Tibial nerve (tissue), 4 donors: ENCODE measurements at regions not wholly inside any gene's neighbourhood (a gene's known extent, or its start where the extent isn't known, plus 50 kb on each side); places are given as distances from the start of the nearest gene placed in this dataset.
"Not testable (repeated sequence)": the region's sequence is repeated elsewhere in the genome, so short reads cannot be mapped to it uniquely, and the experiment has no call there.

Experiments used
- DNase-seq, 2 donors: peaks; one replicate each; pipeline ENCODE4 v3.0.0-alpha.2; 2019; ENCODE audit warnings: low spot score in 2 of 2
- H3K27ac ChIP-seq, 4 donors: fragments of 200-600 bp; sonication (generic) in 3 of 4; one replicate each; pipeline ENCODE4 v1.5.1; 2017 to 2019; ENCODE audit warnings: mild to moderate bottlenecking in 1 of 4
- H3K27me3 ChIP-seq, 2 donors: fragments of 200-600 bp; sonication (generic) in 1 of 2; one replicate each; pipeline versions ENCODE4 v1.5.1 to v1.6.0; 2017 to 2019
- H3K36me3 ChIP-seq, 3 donors: fragments of 200-600 bp; sonication (generic); one replicate each; pipeline ENCODE4 v1.5.1; 2018 to 2019
- H3K4me1 ChIP-seq, 4 donors: fragments of 200-600 bp; sonication (generic) in 3 of 4; one replicate each; pipeline ENCODE4 v1.5.1; 2017 to 2019
- H3K4me3 ChIP-seq, 4 donors: fragments of 200-600 bp; sonication (generic) in 3 of 4; one replicate each; pipeline ENCODE4 v1.5.1; 2017 to 2019; ENCODE audit warnings: mild to moderate bottlenecking in 1 of 4, moderate library complexity in 1 of 4
- H3K9me3 ChIP-seq, 4 donors: fragments of 200-600 bp; sonication (generic) in 3 of 4; one replicate each; pipeline ENCODE4 v1.5.1; 2017 to 2019
- EP300 ChIP-seq, 2 donors: sonication (generic); formaldehyde crosslinking; IDR thresholded peaks; one replicate each; pipeline ENCODE4 v1.6.1; 2017; ENCODE audit warnings: antibody characterized with exemption in 2 of 2, mild to moderate bottlenecking in 1 of 2
- POLR2A ChIP-seq, 2 donors: fragments of 450-650 bp; IDR thresholded peaks; one replicate each; pipeline ENCODE4 v1.6.1; 2017; ENCODE audit warnings: antibody characterized with exemption in 2 of 2, mild to moderate bottlenecking in 2 of 2, moderate library complexity in 2 of 2
- WGBS, 2 donors: methylation state at CpG; one replicate each; pipeline ENCODE4 v1.1.5; 2018; 5-methylcytosine and 5-hydroxymethylcytosine counted together
- TF ChIP-seq, protein P1 (sequence below), 5 experiments: fragments of 200-600 bp in 3 of 5; fragments of 450-650 bp in 2 of 5; sonication (generic) in 3 of 5; IDR thresholded peaks; one replicate each; pipeline ENCODE4 v1.5.1; 2016 to 2019; ENCODE audit warnings: antibody characterized with exemption in 5 of 5, mild to moderate bottlenecking in 3 of 5, moderate library complexity in 2 of 5

DNA sequence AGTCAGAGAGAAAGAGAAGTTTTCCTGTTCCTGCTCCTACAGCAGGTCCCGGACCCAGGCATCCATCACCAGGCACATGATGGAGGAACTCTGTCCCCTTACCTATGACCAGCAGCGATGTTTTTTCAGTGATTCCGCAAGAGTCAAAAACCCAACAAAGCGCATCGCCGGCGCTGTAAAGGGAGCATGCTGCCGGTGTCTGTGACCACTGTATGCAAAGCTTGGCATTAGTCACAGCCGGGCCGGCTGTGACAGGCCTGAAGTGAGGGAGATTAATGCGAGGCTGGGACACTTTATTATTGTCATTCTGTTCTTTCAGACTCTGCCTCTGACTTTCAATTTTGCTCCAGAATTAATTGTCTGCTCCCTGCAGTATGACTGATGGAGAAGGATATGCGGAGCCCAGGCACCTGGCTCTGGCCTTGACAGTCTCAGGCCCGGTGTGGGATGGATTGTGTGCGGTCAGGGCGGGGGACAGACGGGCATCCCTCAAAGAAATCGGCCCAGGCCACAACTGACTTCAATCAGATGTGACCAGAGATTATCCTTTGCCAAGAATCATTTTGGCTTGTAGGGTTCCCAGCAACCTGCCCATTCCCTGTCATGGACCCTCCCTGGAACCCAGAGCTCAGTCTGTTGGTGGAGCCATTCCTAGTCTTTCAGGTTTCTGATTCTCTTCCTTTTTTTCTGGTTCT is 462.0 kb upstream of the ZNF507 start:
- Histone ChIP-seq H3K27me3 (no peaks in the 10 kb centered on the region), H3K27ac (no peak overlapping the region), H3K36me3 (no peaks in the 10 kb centered on the region), H3K4me1 (no peaks in the 10 kb centered on the region), H3K9me3 (no peaks in the 10 kb centered on the region), H3K4me3 (no peak overlapping the region)
- TF ChIP-seq EP300 (IDR thresholded peaks at IDR 0.05) (no peak), POLR2A (IDR thresholded peaks at IDR 0.05) (no peak)
- TF ChIP-seq, protein P1, sequence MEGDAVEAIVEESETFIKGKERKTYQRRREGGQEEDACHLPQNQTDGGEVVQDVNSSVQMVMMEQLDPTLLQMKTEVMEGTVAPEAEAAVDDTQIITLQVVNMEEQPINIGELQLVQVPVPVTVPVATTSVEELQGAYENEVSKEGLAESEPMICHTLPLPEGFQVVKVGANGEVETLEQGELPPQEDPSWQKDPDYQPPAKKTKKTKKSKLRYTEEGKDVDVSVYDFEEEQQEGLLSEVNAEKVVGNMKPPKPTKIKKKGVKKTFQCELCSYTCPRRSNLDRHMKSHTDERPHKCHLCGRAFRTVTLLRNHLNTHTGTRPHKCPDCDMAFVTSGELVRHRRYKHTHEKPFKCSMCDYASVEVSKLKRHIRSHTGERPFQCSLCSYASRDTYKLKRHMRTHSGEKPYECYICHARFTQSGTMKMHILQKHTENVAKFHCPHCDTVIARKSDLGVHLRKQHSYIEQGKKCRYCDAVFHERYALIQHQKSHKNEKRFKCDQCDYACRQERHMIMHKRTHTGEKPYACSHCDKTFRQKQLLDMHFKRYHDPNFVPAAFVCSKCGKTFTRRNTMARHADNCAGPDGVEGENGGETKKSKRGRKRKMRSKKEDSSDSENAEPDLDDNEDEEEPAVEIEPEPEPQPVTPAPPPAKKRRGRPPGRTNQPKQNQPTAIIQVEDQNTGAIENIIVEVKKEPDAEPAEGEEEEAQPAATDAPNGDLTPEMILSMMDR (IDR thresholded peaks at IDR 0.05) = no peak
- 91 to 92% methylated on average over 17 of the region's 17 CpGs for WGBS, 2 donors
- no peak for DNase-seq

GRCh38 chr19:31885280-31885853 is 460.0 kb upstream of the ZNF507 start:
- 78% methylated on average over 8 of the region's 8 CpGs for WGBS, 2 donors

DNA sequence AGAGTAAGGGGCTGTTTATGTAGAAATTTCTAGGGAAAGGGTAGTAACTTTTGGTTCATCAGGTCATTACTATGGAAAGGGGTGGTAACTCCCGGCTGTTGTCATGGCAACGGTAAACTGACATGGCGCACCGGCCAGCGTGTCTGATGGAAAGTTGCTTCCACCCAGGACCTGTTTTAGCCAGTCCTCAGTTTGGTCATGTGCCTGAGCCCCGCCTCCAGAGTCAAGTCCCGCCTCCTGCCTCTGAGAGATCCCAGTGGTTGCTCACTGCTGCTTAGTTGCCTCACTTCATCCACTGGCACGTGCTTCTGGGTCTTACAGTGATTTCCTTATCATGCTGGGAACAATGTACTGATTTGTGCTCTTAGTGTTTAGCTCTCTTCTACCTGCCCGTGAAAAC is 455.2 kb upstream of the ZNF507 start:
- Histone ChIP-seq H3K9me3 (peaks cover 0 to 15% (median 2%) of the 10 kb centered on the region in 4 donors), H3K36me3 (no peaks in the 10 kb centered on the region), H3K27me3 (no peaks in the 10 kb centered on the region), H3K4me3 (no peak overlapping the region), H3K27ac (no peak overlapping the region), H3K4me1 (no peaks in the 10 kb centered on the region)
- no peak for DNase-seq
- WGBS, 2 donors = 88 to 89% methylated on average over 9 of the region's 9 CpGs
- TF ChIP-seq, protein P1 (IDR thresholded peaks at IDR 0.05) = no peak
- no peak for TF ChIP-seq POLR2A (IDR thresholded peaks at IDR 0.05)
- TF ChIP-seq EP300 (IDR thresholded peaks at IDR 0.05) = no peak

More at GRCh38 chr19:31885280-31885853, 460.0 kb upstream of the ZNF507 start:
- H3K36me3 ChIP-seq = no peaks in the 10 kb centered on the region
- no peak overlapping the region for H3K4me3 ChIP-seq
- no peak for TF ChIP-seq EP300 (IDR thresholded peaks at IDR 0.05)
- TF ChIP-seq POLR2A (IDR thresholded peaks at IDR 0.05) = no peak
- TF ChIP-seq, protein P1 (IDR thresholded peaks at IDR 0.05) = no peak
- no peaks in the 10 kb centered on the region for H3K4me1 ChIP-seq
- H3K9me3 ChIP-seq = no peaks in the 10 kb centered on the region
- DNase-seq = no peak
- H3K27ac ChIP-seq = no peak overlapping the region
- H3K27me3 ChIP-seq = no peaks in the 10 kb centered on the region

DNA sequence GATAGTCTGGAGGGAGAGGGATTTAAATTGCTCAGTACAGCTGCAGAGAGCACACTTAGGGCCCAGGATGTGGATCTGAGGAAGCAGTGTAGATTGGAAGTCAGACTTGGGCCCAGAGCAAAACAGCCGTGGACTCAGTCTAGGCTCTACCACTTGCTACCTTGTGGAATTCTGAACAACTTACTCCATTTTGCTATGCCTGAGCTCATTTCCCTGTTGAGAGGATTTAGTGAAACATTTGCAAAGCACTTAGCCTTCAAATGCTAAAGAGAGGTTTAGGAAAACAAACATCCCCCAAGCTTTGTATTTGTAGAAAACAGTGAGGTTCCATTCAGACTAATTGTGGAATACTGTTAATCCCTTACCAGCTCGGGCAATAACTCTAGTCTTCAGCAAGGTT is 453.4 kb upstream of the ZNF507 start:
- WGBS, 2 donors = 64 to 78% methylated on average over 2 of the region's 2 CpGs
- no peak overlapping the region for H3K4me3 ChIP-seq
- H3K36me3 ChIP-seq = no peaks in the 10 kb centered on the region
- no peaks in the 10 kb centered on the region for H3K27me3 ChIP-seq
- TF ChIP-seq POLR2A (IDR thresholded peaks at IDR 0.05) = no peak
- TF ChIP-seq, protein P1 (IDR thresholded peaks at IDR 0.05) = no peak
- no peak for TF ChIP-seq EP300 (IDR thresholded peaks at IDR 0.05)
- no peaks in the 10 kb centered on the region for H3K4me1 ChIP-seq
- H3K27ac ChIP-seq = no peak overlapping the region
- no peak for DNase-seq
- H3K9me3 ChIP-seq = peaks cover 0 to 15% (median 2%) of the 10 kb centered on the region in 4 donors

- WGBS, 2 donors = 76 to 77% methylated on average over 4 of the region's 4 CpGs
- not testable (repeated sequence) for H3K36me3 ChIP-seq, H3K4me3 ChIP-seq, DNase-seq, H3K4me1 ChIP-seq, H3K27me3 ChIP-seq, H3K27ac ChIP-seq
- H3K9me3 ChIP-seq = peaks cover 0 to 15% (median 2%) of the 10 kb centered on the region in 4 donors
Observed at GRCh38 chr19:31893491-31893890, 451.9 kb upstream of the ZNF507 start.
